NCI-H748 treated with DMSO at 0.1 percent for 48 hours (cell line): ENCODE measurements at regions not wholly inside any gene's neighbourhood (a gene's known extent, or its start where the extent isn't known, plus 50 kb on each side); places are given as distances from the start of the nearest gene placed in this dataset.
"Not testable (repeated sequence)": the region's sequence is repeated elsewhere in the genome, so short reads cannot be mapped to it uniquely, and the experiment has no call there.

ENCODE experiments used
- DNase-seq: peaks from one replicate; lab custom pipeline; 2025; lab: John Stamatoyannopoulos, UW

GRCh38 chr22:22120160-22120559 lies 124.4 kb upstream of the VPREB1 start:
- DNase-seq = no peak

GRCh38 chr22:22118987-22119386 lies 125.6 kb upstream of the VPREB1 start:
- no peak for DNase-seq

GRCh38 chr22:22117864-22118544 lies 126.6 kb upstream of the VPREB1 start:
- not testable (repeated sequence) for DNase-seq

- not testable (repeated sequence) for DNase-seq
These were observed 127.4 kb upstream of the VPREB1 start for GRCh38 chr22:22116997-22117770.

- DNase-seq = no peak
These were observed 130.9 kb upstream of the VPREB1 start for GRCh38 chr22:22113701-22114100.

- DNase-seq = no peak
These were observed 130.1 kb upstream of the TOP3B start for GRCh38 chr22:22112533-22113294.

- DNase-seq = no peak
These were observed 129.4 kb upstream of the TOP3B start for GRCh38 chr22:22111983-22112382.

GRCh38 chr22:22111267-22111751 lies 128.7 kb upstream of the TOP3B start:
- no peak for DNase-seq

- no peak for DNase-seq
These were observed 128.1 kb upstream of the TOP3B start for GRCh38 chr22:22110548-22111266.

- DNase-seq = no peak
These were observed 127.3 kb upstream of the TOP3B start for GRCh38 chr22:22109693-22110466.

GRCh38 chr22:22106855-22107254 lies 124.3 kb upstream of the TOP3B start:
- DNase-seq = no peak

GRCh38 chr22:22105364-22105763 lies 122.8 kb upstream of the TOP3B start:
- DNase-seq = no peak

- DNase-seq = no peak
These were observed 120.7 kb upstream of the TOP3B start for GRCh38 chr22:22103078-22103875.

GRCh38 chr22:22099833-22100812 lies 117.5 kb upstream of the TOP3B start:
- DNase-seq = no peak

- no peak for DNase-seq
These were observed 116.6 kb upstream of the TOP3B start for GRCh38 chr22:22099194-22099486.

GRCh38 chr22:22098457-22099193 lies 116.0 kb upstream of the TOP3B start:
- no peak for DNase-seq

- DNase-seq = no peak
These were observed 115.2 kb upstream of the TOP3B start for GRCh38 chr22:22097727-22098228.

- DNase-seq = no peak
These were observed 112.3 kb upstream of the TOP3B start for GRCh38 chr22:22094921-22095320.
